A549 (cell line): ENCODE measurements at regions not wholly inside any gene's neighbourhood (a gene's known extent, or its start where the extent isn't known, plus 50 kb on each side); places are given as distances from the start of the nearest gene placed in this dataset.

Experiments used
- POLR2A ChIP-seq: IDR thresholded peaks from 2 replicates; pipeline ENCODE4 v1.6.1; 2012; ENCODE audit warnings: mild to moderate bottlenecking, low read length
- TF ChIP-seq, protein P1 (sequence below): fragments of >200 bp; sonication (Bioruptor Twin); formaldehyde crosslinking; IDR thresholded peaks from 3 replicates; pipeline ENCODE4 v1.5.1; 2016

DNA sequence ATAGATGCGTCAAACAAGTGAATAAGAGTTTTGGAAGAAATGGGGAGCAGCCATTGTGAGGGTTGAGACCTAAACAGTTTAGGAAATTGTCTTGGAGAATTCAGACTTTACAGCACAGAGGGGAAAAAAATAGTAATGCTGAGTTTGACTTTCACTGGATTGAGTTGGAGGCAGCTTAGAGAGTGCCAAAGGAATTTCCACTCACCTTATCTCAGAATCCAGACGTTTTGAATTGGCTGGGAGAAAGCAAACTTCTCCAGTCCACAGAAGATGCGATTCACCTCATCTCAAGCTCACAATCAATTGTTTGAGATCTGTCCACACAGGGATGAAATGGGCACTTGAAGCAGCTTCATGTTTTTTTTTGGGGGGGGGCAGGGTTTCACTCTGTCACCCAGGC lies 663.5 kb upstream of the SALL1 start:
- TF ChIP-seq, protein P1, sequence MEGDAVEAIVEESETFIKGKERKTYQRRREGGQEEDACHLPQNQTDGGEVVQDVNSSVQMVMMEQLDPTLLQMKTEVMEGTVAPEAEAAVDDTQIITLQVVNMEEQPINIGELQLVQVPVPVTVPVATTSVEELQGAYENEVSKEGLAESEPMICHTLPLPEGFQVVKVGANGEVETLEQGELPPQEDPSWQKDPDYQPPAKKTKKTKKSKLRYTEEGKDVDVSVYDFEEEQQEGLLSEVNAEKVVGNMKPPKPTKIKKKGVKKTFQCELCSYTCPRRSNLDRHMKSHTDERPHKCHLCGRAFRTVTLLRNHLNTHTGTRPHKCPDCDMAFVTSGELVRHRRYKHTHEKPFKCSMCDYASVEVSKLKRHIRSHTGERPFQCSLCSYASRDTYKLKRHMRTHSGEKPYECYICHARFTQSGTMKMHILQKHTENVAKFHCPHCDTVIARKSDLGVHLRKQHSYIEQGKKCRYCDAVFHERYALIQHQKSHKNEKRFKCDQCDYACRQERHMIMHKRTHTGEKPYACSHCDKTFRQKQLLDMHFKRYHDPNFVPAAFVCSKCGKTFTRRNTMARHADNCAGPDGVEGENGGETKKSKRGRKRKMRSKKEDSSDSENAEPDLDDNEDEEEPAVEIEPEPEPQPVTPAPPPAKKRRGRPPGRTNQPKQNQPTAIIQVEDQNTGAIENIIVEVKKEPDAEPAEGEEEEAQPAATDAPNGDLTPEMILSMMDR, result no peak
- no peak for TF ChIP-seq POLR2A
